GM23248 (cell line): ENCODE measurements at regions not wholly inside any gene's neighbourhood (a gene's known extent, or its start where the extent isn't known, plus 50 kb on each side); places are given as distances from the start of the nearest gene placed in this dataset.

Experiments
- EZH2 ChIP-seq: fragments of 200-600 bp; sonication (generic); IDR thresholded peaks from 2 replicates; pipeline ENCODE4 v1.6.1; 2018; ENCODE audit warnings: antibody characterized with exemption, mild to moderate bottlenecking; ENCODE audit not compliant: insufficient read depth, poor library complexity, severe bottlenecking
- EZH2phosphoT487 ChIP-seq: fragments of 200-600 bp; sonication (generic); IDR thresholded peaks from 2 replicates; pipeline ENCODE4 v1.6.1; 2018; ENCODE audit warnings: antibody characterized with exemption, moderate library complexity, mild to moderate bottlenecking, low read depth; ENCODE audit not compliant: insufficient read depth

GRCh38 chr12:102601621-102602020, 121.3 kb upstream of the IGF1 start:
- TF ChIP-seq EZH2 = no peak
- TF ChIP-seq EZH2phosphoT487 = no peak
